ENCODE measurements at regions not wholly inside any gene's neighbourhood (a gene's known extent, or its start where the extent isn't known, plus 50 kb on each side); places are given as distances from the start of the nearest gene placed in this dataset.
"Not testable (repeated sequence)": the region's sequence is repeated elsewhere in the genome, so short reads cannot be mapped to it uniquely, and the experiment has no call there.

DNA sequence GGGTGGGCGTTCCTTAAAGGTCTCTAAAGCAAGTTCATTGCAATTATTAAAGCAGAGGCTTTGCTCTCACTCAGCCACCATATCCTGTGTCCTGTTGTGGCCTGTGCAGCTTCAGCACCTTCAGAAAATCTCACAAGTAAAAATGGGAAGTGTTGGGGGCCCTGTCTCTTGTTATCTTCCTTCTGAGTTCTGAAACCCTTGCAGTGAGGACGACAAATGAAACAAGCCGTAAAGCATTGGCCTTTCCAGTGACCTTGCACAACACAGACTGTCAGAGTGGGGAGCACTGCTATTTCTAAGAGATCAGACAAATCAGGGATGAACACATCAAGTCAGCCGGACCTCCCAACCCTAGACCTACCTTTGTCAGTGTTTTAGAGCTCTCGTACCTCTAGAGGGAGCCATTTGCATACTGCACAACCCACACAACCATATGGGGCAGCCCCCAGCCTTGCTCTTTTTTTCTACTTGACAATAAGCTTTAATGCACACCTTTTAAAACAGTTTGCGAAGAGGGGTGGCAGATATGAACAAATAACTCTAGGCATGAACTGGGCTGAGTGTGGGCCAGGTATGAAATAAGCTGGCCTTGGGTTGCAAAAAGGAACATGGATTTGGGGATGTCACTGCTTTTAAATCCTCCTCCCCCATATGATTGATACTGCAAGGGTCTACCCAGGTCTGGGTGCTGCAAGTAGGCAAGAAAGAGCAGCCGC, 89.8 kb downstream of the KATNIP start:
- DNase-seq: no peak

DNA sequence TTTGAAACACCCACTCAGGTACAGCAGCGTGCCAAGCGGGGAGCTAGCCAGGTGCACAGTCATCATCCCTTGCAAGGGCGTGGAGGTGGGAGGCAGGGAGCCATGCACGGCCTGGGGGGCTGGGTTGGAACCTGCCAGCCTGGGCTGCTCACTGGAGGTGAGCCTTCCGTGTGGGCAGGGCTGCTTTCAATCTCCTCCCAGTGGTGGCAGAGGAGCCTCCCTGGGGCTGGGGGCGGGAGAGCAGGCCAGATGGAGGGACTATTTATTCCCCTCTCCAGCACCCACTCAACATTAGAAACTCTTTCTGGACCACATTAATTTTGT, 90.3 kb downstream of the KATNIP start:
- no peak for DNase-seq

DNA sequence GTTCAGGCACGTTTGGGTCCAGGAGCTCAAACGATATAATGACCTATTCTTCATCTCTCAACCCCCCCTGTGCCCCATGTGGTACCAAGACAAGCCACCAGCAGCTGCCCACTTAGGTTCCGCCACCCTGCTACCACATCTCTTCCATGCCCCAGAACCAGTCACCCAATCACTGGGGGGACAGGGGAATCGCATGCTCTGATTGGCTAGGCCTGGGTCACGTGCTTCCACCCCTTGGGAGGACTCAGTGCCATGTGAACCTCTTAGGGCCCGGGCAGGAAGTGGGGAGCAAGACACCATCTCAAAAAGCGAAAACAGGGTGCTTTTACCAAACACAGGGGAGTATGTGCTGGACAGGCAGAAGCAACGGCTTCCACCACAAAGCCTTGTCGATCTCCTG, 91.3 kb downstream of the KATNIP start:
- no peak for DNase-seq

DNA sequence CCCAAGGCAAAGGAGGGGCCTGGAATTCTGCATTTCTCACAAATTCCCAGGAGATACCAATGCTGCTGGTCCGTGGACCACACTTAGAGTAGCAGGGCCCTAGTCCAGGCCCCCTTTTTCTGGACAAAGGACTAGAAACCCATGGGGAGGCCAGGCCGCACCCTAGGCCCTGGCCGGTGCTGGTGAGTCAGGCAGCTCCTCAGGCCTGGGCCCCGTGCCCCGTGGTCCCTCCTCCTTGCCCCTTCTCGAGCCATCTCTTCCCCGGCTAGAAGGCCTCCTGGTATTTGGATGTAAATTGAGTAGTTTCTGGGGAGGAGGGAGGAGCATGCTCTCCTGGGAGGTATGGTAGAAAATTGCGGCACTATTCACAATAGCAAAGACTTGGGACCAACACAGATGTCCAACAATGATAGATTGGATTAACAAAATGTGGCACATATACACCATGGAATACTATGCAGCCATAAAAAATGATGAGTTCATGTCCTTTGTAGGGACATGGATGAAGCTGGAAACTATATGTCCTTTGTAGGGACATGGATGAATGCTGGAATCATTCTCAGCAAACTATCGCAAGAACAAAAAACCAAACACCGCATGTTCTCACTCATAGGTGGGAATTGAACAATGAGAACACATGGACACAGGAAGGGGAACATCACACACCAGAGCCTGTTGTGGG, 91.9 kb downstream of the KATNIP start:
- DNase-seq: not testable (repeated sequence)

DNA sequence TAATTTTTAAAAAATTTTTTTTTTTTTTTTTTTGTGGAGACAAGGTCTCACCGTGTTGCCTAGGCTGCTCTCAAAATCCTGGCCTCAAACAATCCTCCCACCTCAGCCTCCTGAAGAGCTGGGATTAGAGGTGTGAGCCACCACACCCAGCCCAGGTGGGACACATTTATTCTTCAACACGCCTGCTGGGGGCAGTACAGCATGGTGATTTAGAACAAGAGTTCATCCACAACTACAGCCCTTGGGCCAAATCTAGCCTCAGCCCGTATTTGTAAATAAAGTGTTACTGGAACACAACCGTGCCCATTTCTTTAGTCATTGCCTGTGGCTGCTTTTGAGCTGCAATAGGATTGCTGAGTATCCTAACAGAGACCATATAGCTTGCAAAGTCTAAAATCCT, 92.8 kb downstream of the KATNIP start:
- no peak for DNase-seq

DNA sequence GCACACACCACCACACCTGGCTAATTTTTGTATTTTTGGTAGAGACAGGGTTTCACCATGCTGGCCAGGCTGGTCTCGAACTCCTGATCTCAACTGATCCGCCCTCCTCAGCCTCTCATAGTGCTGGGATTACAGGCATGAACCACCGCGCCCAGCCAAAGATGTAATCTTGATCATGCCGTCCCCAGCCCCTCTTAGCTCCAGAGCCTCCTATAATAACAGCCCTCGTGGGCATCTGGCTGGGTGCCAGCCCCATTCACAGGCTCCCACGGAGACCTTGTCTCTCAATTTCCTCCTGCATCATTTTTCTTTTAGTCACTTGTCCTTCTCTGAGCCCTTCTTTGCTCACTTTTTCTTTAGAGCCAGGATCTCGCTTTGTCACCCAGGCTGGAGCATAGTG, 94.2 kb downstream of the KATNIP start:
- no peak for DNase-seq

DNA sequence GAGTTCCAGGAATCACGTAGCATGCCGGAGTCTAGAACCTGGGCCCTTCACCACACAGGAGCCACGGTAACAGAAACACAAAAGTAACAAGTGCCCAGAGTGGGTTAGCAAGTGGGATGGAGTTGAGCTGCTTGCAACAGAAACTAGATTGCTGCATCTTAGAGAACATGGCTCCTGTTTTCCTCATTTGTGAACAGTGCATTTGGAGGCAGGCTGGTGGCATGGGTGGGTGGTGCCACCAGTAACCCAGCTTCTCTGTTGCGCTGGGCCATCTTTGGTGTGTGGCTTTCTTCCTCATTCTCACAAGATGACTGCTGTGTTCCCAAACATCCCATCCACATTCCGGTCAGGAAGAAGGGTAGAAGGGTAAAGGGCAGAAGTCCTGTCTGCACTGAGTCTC, 95.5 kb downstream of the KATNIP start:
- DNase-seq: no peak

DNA sequence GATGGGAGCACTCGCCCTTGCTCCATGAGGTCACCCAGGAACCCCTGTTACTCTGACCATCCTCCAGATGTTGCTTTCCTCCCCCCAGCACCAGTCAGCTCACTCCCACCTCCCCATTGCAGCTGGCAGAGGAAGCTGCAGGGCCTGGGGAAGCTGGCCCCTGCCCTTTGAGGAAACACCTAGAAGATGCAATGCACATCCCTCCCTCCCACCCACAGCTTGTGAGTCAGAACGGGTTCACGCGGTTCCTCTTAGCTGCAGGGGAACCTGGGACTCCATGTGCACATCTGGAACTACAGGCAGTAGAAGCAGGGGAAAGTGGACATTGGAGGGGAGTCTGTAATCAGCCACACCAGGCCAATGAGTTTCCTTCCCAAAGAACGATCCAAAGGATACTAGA, 96.9 kb downstream of the KATNIP start:
- no peak for DNase-seq

DNA sequence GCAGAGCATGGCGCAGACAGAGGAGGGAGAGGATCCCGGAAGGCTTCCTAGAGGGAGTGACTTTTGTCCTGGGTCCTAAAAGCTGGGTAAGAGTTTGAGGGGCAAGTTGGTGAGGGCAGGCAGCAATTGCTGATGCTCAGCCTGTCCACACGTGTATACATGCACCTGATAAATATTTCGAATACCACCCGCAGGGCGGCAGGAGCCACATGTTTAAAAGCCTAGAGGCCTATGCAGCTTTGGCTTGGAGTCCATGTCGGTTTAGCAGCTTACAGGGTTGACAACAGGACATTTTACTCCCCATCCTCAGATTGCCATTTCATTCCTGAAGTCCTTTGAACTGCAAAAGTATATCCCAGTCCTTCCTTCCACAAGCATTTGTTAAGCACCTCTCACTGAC, 99.1 kb downstream of the KATNIP start:
- DNase-seq: no peak

DNA sequence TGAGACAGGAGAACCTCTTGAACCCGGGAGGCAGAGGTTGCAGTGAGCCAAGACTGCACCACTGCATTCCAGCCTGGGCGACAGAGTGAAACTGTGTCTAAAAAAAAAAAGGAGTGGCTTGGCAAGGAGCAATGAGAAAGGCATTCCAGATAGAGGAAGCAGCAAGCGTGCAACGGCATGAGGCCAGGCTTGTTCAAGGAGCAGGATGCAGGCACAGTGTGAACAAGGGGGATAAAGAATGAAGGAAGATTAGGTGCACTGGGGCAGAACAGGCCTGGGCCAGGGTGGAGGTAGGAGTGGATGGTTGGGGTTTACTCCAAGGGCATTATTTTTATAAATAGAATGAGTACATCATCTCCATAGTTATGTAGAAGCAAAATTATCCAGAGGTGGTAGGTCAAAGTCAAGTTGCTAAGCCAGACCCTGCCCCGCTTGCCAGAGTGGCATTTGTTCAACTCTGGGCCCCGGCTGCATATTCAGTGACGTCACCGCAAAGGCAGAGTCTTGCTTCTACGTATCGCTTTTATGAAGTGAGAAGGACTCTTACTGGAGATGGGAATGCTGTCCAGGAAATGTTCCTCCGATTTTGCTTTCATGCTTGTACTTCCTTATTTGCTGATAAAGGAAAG, 100.2 kb downstream of the KATNIP start:
- DNase-seq: no peak

DNA sequence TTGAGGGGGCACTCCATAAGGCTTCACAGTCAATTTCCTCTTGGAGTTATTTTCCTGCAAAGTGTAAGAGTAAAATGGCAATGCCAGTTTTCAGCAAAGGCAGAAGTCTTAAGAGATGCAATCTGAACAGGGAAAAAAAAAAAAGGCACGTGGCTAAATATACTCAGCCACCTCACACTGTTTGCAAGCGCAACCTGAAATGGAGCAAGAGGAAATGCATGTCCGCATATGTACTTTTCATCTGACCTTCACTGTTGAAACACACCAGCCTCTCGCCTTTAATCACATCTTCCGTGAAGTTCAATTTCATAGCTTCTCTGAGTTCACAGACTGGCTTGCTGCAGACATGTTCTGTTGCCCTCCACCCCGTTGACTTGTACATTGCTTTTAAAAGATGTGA, 101.4 kb downstream of the KATNIP start:
- DNase-seq: no peak

DNA sequence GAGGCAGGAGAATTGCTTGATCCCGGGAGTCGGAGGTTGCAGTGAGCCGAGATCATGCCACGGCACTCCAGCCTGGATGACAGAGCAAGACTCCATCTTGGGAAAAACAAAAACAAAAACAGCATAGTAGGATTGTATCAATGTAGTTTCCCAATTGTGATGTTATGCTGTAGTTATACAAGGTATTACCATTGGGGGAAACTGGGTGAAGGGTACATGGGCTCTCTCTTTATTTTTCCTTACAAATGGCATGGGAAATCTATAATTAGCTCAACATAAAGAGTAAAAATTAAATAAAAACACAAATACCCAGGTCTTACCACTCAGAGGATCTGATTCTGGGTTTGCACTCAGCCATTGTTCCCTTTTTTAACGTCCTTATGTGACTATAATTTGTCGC, 107.9 kb downstream of the KATNIP start:
- DNase-seq: no peak

DNA sequence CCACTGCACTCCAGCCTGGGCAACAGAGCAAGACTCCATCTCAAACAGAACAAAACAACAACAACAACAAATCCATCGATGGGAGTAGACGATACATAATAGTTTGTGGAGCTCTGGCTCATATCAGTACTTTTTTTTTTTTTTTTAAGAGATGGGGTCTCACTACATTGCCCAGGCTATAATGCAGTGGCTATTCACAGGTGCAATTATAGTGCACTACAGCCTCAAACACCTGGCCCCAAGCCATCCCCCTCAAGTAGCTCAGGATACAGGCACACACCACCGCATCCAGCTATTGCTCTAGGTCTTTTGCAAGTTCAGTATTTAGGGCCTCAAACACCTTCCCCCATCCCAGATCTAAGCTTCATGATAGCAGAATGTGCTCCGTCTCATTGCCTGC, 110.6 kb downstream of the KATNIP start:
- DNase-seq: no peak

DNA sequence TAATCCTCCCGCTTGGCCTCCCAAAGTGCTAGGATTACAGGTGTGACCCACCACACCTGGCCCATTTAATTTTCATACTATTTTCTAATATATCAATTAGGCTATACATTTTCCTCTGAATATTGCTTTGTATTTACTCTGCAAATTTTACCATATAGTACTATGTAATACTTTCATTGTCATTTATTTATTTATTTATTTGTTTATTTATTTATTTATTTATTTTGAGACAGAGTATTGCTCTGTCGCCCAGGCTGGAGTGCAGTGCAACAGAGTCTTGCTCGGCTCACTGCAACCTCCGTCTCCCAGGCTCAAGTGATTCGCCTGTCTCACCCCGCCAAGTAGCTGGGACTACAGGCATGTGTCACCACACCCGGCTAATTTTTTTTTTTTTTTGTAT, 113.3 kb downstream of the KATNIP start:
- not testable (repeated sequence) for DNase-seq

DNA sequence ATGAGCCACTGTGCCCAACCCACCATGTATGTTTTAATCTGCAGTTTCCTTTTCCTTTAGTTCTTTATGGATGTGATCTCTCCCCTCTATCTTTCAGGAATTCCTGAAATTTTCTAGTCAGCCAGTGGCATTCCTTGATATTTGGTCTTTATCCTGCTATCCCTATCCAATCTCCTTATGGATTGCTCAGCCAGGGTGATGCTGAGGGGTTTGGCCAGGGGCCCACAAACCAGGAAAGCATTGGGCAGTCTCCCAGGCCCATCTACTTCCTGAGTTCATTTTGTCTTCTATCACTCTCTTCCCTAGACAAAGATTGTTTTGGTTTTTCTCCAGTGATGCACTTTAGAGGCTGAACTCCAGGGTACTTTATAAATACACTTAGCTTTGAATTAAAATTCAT, 115.9 kb downstream of the KATNIP start:
- no peak for DNase-seq

DNA sequence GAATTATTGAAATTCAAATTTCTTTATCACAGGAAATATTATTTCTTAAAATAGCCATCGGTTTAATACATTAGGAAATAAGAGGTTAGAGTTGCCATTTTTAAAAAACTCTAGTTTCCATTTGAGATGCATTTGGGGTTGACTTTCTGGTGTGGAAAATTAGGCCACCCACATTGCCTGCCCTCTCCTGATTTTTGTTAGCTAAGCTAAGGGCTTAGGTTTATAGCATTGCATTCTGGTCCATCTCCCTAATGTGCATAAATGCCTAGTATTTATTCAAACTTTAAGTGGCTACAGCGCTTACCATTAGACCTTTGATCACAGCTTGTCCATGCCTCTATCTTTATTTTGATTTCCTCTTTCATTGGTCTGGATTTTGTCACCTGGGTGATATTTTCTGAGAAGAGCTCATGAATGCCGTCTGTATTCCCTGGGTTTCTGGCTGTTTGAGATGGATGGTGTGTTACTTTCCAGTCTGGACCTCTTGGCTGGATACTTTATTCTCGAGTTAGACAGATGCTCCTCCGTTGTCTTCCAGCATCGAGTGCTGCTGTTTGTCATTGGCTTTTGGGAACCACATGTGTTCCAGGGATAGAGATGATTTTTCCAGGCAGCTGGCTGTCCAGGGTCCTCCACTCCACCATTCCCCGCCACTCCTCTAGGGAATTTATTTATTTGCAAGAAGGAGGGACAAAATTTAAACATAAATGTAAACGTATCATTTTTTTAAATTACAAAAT, 120.3 kb downstream of the KATNIP start:
- DNase-seq: no peak

DNA sequence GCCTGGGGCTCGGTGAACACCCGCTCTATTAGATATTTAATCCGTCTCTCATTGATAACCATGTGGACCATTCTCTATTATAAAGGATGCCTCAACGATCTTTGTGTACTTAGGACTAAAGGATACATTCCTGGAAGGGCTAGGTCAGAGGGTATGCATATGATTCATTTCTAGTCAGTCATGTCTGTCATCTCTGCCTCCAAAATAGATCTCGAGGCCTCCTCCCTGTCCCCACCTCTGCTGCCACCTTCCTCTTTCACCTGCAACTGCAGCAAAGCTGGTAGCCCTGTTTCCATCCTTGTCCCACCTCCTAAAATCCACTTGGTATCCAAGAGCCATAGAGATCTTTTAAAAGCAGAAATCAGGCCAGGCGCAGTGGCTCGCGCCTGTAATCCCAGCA, 121.5 kb downstream of the KATNIP start:
- no peak for DNase-seq

DNA sequence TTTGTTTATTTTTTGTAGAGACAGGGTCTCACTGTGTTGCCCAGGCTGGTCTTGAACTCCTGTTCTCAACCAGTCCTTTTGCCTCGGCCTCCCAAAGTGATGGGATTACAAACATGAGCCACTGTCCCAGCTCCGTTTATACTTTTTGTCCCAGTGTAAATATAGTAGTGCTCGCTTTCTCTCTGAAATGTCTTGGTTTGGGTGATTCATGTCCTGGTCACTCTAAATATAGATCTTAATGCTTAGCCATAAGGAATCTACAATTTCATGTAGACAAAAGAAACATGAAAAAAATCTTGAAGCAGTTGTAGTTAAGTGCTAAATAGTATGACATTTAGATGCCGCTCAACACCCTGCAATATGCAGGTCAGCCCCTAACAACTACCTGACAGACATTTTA, 126.9 kb downstream of the KATNIP start:
- DNase-seq: no peak

DNA sequence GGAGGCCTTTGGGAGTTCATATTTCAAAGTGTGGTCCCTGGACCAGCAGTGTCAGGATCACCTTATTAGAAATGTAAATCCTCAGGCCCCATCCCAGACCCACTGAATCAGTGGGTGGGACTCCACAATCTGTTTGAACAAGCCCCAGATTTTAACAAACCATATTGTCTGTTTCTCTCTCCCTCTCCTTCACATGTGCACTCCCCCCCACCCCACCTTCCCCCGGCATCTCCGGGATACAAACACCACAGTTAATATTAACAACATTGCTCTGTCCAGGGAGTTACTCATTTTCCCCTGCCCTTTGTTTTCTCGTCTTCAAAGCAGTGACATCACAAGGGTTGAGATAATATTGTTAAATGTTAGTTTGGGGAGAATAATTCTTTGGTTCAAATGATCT, 127.3 kb downstream of the KATNIP start:
- DNase-seq: no peak

DNA sequence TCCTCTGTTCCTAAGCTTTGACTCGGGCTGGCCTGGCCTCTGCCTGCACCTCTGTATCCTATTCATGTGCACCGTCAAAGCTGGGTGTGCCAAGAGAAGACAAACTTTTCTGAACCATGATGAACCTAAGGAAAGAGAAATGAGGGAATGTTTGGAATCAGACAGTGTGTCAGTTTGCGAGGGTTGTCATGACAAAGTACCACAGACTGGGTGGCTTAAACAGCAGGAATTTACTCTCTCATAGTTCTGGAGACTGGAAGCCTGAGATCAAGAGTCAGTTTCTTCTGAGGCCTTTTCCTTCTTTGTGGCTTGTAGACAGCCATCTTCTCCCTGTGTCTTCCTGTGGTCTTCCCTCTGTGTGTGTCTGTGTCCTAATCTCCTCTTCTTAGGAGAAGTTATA, 129.0 kb downstream of the KATNIP start:
- no peak for DNase-seq

DNA sequence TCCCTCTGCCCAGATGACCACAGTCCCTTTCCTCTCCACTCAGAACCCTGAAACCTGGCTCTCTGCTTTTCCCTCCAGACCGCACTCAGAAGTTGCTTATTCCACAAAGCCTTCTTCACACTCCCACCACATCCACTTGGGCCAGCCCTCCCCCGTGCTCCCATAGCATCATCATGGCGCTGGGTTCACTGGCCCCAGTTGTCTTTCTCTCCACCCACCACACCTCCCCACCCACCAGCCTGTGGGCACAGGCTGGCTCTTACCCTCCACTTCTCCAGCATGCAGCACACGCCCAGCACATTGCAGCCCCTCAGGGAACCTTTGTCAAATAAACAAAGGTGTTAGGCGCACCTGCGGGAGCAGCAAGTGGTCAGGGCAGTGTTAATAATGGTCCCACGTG, 130.0 kb downstream of the KATNIP start:
- no peak for DNase-seq

DNA sequence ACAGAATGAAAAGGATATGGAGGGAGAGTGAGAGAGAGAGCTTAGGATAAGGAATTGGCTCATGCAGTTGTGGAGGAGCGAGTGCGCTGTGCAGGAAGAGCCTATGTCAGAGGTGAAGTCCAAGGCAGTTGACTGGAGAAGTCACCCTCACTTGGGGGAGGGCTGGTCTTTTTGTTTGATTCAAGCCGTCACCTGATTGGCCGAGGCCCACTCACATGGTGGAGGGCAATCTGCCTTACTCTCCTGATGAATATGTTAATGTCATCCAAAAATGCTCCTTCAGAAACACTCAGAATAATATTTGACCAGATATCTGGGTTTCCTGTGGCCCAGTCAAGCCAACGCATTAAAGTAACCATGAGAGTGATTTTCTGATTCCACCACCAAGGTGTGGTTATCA, 131.7 kb downstream of the KATNIP start:
- DNase-seq: no peak

DNA sequence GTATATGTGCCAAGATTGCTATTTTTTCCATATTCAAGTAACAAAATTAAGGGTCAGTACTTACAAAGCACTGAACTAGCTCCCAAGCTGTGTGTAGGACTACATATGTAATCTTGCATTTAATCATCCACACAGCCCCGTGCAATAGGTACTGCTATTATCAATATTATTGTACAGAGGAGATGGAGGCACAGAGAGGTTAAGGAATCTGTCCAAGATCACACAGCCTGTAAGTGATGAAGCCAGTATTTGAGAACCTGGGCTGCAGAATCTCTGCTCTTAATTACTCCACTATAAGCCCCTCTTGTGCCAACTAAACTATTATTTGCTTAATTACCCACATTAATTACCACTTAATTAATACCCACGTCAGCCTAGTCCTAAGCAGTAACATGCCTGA, 134.1 kb downstream of the KATNIP start:
- DNase-seq: no peak

DNA sequence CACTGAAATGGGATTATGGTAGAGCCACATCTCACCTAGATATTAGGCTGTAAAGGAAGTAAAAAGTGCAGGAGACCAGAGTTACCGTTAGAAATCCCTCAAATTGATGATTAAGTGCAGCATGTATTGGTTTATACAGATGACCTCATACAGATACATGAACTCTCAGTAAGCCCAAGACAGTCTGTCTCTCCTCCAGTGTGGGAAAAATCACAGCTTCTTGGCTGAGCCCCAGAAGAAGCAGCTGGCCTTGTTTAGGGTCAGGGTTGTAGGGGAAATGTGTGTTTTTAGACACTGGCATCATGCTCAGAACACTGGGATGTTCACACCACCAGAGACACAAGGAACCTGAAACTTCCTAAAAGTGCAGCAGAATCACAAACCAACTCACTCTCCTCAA, 135.9 kb downstream of the KATNIP start:
- no peak for DNase-seq

Measured in CD4-positive, alpha-beta T cell treated with Interleukin-15 for 1 hour (primary cell).